NCI-H2227 (cell line): ENCODE measurements at regions not wholly inside any gene's neighbourhood (a gene's known extent, or its start where the extent isn't known, plus 50 kb on each side); places are given as distances from the start of the nearest gene placed in this dataset.
"Not testable (repeated sequence)": the region's sequence is repeated elsewhere in the genome, so short reads cannot be mapped to it uniquely, and the experiment has no call there.

Source experiments
- DNase-seq: peaks from one replicate; lab custom pipeline; 2025; ENCODE audit not compliant: unreplicated experiment; lab: John Stamatoyannopoulos, UW

DNA sequence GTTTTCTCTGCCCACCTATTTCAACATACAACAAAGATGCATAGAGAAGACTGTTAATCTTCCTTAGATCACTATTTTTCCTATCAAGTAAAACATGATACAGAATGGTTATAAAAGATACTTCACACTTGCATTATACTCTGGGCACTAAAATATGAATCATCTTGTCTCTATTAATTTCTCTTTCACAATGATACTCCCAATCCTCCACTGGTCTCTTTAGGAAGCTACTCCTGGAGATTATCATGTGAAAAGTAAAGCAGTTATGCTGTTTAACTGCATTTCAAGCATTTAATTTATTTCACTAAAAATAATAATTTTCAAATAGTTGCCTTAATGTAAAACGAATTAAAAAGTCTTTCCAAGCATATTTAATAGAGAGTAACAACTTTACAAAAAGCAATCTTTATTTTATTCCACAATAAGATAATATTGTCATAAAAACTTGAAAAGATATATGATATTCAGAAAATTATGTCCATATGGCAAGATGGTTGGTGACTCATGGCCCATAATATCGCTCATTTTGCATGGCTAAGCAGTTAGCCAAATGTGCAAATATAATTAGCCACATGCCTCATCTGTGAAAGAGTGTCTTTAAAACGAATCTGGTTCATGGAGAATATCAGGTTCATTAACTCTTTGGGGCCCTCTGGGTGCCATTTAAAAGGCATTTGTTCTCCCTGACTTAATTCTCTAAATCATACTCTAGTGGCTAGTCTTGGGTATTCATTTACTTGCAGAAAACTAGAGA, 1569.0 kb upstream of the B3GALT2 start:
- no peak for DNase-seq

DNA sequence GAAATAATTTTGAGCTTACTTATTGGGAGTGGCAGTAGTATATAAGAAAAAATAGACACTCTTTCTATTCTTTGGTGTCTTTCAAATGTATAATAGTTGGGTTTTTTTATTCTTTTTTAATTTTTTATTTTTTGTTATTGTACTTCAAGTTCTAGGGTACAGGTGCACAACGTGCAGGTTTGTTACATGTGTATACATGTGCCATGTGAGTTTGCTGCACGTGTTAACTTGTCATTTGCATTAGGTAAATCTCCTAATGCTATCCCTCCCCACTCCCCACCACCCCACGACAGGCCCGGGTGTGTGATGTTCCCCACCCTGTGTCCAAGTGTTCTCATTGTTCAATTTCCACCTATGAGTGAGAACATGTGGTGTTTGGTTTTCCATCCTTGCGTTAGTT, 1552.4 kb upstream of the B3GALT2 start:
- not testable (repeated sequence) for DNase-seq

DNA sequence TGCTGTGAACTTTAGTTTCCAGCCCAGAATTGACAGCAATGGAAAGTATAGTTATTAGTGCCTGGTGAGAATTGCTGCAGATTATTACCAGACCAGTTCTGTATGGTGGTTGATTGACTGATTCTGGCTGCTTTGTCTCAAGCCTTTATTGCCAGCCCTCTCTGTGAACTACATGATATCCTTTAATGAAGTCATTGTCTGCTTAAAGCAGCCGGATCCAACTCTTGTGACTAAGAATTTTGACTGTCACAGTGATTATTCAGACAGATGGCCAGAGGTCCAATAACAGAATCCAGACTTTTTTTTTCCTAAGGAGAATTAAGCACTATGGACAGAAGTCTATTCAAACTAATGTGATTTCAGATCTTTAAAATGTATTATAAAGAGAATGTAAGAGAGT, 1548.6 kb upstream of the B3GALT2 start:
- no peak for DNase-seq

DNA sequence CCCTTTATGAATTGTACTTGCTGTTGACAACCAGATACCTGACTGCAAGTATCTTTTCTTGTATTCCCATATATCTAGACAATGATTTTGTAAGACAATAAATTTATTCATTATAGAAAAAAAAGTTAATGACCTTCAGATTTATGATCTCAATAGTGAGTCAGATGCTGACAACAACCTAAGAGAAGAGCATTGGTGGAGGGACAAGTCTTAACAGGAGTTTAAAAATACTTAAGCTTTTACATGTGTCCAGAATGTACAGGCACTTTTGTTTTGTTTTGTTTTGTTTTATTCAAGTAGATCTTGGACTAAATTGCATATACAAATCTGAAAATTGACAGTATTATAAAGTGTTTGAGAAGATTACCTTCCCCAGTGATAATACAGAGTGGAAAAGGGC, 1544.6 kb upstream of the B3GALT2 start:
- DNase-seq = no peak

DNA sequence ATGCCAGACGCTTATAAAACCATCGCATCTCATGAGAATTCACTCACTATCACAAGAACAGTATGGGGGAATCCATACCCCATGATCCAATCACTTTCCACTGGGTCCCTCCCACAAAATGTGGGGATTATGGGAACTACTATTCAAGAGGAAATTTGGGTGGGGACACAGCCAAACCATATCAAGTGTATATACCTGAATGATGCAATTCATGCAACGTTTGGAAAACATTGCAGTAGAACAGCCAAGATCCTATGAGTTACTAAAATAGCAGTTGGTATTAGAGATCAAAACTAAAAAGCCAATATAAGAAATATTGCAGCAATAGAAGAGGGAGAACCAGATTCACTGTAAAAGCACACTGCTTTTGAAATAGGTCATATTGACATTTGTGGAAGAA, 1543.9 kb upstream of the B3GALT2 start:
- DNase-seq = no peak

DNA sequence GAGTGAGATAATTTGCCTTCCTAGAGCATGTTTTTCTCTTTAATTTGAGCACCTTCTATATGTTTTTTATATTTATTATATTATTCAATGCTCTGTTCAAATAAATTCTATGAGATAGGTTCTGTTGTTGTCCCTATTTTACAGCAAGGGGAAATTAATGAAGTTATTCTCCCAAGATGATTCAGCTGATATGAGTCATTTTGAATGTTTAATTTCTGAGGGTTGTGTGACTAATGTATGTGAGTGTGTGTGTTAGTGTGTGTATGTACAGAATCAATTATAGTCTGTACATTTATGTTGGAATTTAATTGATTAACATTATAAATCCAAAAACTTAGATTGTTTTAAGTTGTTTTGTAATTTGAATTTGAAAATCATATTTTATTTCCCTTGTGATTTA, 1536.7 kb upstream of the B3GALT2 start:
- DNase-seq = no peak

DNA sequence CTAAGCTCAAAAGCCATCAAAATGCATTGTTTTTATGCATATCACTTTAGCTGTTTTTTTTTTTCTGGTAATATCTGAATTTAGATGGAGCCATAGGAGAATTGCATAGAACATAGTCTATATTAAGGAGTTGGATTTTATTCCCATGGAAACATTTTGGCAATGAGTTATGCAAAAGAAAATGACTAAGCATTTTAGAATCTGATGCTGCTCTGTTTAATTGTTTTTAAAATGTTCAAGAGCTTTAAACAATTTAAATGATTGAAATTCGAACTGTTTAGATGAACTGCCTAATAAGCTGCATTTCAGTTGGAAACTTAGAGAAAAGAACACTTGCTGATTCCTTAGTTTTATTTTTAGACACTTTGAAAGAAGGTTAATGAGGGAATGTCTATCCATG, 1531.5 kb upstream of the B3GALT2 start:
- DNase-seq = no peak

DNA sequence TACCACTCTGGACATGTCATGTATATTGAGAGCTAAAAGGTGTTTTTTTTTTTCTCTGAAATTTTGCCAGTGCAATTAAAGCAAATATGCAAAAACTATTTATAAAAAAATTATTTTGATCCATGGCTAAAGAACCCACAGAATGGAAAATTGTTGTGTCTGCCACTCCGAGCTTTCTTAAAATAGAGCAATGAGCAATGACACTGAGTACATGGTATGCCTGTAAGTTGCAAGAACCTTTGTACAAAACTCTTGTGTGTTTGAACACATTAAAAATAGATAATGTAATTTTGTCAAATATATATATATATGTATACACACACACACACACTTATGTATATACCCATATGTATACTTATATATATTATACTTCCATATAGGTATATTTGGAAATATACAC, 1530.9 kb upstream of the B3GALT2 start:
- DNase-seq = no peak

DNA sequence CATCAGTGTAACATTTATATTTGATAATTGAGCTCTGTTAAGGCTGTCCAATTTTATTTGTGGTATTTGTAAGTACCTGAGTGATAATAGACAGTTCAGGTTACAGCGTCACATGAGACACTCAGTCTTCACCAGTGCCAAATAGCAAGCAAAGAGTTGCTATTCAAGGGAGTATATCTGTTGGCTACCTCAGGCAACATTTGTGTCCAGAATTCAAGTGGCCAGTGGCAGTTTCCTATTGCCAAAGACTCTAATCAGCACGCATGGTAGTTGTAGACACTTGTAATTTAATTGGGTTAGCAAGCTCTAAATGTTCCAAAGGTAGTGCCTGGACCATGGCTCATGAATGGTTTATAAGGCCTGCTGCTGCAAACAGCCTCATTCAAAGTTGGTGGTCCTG, 1524.3 kb upstream of the B3GALT2 start:
- DNase-seq = no peak

DNA sequence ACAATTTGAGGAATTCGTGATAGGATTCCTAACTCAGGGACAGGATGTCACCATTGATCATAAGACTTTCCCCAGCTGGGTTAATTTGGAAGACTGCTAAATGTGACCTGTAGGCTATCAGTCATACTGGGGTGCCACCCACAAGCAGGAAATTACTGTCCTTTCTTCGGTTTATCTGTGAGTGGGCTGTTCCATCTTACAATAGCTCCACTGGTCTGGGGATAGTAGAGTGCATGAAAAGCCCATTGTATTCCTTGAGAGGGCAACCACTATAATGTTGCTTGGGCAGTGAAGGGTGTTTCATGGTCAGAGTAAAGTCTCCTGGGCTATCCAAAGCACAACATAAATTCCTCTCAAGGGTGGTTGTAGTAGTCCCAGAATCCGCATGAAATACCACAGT, 1523.0 kb upstream of the B3GALT2 start:
- no peak for DNase-seq

DNA sequence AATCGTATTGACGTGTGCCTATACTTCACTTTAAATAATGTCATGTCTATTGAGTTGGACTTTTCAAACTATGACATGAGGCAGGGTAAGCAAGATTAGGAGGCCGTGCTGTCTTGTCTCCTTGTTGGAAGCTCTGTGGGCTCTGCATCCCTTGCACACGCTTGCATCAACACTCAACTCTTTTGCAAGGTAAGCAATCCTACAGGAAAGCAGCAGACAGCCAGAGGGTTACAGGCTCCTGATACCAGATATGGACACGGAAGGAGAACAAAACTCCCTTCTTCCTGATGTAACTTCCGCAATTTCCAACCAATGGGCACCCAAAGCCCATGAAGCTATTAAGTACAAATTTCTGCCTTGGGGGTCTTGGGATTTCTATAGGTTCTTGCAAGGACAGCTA, 1520.7 kb upstream of the B3GALT2 start:
- no peak for DNase-seq

DNA sequence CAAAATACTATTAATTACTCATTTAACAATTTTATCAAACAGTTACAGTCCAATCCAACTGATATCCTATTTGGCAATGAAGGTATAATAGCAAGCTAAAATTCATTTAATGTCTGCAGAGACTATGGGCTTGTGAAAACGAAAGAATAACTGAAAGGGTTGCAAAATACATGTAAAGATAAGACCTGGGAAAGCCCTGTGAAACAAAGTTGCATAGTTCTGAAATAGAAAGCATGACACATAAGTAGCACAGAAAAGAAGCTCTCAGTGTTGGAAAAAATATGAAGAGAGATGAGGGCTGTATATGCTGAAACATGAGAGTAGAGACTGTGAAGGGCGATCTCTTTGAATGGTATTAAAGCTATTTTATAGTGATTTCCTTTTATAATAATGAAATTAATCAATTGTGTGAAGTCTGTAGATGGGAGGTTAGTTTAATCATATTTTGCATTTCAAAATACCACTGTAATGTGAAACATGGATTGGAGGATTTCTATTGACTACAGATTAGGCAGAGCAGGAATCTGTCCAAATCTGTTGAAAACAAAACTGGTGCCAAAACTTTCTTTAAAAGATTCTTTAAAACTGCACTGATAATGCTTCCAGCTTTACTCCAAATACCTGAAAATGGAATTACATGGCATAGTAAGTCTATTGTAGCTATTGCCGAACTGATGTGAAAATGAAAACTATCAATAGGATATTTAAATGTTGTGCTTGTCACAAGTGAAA, 1518.9 kb upstream of the B3GALT2 start:
- no peak for DNase-seq

DNA sequence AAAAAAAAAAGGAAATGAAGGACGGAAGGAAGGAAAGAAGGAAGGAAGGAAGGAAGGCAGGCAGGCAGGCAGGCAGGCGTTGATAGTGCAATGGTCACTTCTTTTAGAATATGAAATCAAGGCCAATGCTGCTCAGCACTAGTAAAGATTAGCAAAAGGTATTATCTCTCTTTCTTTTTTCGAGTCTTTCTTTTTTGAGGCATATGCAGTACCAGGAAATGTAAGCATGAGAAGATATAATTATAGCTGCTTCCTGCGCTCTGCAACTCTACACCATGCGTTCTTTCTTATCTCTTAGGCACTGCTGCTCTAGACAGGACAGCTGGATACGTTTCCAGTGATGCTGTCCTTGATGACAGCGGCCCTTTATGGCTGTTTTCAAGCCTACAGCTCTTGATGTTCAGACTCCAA, 1512.5 kb upstream of the B3GALT2 start:
- no peak for DNase-seq

DNA sequence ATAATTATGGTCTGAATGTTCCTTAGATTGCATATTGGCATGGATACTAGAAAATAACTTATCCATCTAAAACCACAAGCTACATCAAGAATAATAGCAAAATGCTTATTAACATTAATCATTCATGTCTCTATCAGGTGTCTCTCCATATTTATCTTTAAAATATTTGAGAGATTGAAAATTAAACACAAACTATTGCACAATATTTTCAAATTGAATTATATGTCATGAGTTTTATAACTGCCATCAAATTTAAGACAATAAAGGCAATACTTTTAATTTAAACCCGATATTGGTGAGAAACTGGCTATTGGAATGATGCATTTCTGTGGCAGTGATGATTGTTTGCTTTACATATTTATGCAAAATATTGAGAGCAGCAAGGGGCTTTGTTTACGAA, 1506.8 kb upstream of the B3GALT2 start:
- DNase-seq = no peak

DNA sequence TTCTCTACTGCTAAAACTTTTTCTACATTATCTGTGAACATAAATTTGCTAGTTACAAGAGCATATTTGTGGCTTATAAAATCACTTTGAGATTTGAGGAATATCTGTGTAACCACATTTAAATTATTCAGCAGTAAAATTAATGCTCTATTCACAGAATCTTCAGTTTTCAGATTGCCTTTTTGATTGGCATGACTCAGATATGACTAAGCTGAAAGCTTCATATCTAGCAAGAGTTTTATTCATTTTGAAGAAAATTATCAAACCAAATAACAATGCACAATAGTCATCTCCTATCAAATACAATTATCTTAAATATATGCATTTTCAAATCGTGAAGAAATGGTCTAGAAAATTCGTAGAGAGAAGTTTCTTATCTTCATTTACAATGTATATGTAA, 1498.2 kb upstream of the B3GALT2 start:
- DNase-seq = no peak

DNA sequence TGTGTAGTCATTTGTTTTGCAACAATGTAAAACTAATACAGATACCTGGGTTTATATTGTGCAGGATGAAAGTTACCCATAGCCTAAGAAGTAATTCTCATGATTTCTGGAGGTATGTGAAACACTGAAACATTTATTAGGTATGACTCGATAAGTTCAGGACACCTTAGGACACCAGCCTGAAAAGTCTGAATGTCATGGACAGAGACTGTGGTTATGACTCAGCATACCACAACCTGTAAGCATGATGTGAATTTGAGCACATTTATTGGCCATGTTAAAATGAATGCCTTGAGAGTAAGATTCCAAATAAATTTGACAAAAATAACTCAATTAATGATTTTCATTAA, 1471.7 kb upstream of the B3GALT2 start:
- no peak for DNase-seq

DNA sequence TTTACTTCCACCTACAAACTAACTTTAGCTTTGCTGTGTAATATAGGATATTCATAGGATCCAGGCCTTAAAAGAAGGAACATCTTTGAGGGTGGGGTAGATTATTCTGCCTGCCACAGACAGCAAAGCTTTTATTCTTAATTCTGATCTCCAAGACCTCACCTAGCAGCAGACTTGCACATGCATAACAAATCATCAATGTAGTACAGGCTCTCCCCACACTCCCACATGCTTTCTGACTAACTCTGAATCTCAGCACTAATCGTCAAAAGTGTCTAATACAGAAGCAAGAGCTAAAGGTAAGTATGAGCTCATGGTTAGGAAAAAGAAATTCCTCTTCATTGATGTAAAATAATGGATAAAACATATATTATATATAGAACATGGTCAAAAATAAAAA, 1468.5 kb upstream of the B3GALT2 start:
- no peak for DNase-seq

DNA sequence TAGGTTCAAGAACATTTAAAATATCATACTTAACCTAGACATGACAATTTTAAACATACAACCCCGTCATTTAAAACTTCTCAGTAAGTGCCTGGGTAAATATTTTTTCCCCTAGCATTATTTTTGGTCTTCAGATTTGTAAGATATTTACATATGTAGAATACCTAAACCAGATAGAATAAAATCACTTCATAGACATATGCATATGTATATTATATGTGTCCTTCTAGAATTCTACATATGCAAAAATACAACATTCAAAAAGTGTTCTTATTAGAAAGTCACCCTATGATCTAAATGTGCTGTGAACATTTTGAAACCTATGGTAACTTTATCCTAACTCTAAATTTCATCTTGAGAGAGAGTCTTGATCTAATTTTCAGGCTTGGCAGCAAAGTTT, 1467.0 kb upstream of the B3GALT2 start:
- no peak for DNase-seq

DNA sequence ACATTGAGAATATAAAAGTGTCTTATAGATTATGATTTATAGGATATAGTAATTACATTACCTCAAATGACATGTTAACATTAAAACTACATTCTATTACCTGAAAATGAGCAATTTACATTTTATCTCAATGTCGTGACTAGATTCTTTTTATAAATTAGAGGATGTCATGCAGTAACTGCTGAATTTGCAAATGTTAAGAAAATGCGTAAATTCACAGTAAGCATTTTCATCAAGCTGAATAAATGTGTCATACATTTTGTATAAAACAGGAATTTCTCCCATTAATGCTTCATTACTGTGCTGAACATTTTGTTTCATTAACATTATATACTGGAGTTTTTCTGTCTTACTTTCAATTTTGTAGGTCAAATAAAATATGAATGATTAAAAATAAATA, 1460.7 kb upstream of the B3GALT2 start:
- no peak for DNase-seq

DNA sequence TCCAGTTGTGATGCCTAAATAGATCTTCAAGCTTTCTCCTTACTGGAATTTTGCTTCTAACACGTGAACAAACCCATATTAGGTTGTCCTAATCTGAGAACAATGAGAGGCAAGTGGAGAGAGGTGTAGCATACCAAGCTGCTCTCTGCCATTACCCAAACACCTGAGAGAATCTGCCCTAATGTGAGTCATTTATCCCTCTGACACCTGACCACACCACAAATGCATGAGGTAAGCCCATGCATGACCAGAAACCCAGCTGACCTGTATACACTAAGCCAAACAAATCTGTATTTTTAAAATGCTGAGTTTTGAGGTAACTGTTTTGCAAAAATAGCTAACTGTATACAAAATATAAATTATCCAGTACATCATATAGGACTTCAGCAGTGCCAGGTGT, 1458.1 kb upstream of the B3GALT2 start:
- no peak for DNase-seq

DNA sequence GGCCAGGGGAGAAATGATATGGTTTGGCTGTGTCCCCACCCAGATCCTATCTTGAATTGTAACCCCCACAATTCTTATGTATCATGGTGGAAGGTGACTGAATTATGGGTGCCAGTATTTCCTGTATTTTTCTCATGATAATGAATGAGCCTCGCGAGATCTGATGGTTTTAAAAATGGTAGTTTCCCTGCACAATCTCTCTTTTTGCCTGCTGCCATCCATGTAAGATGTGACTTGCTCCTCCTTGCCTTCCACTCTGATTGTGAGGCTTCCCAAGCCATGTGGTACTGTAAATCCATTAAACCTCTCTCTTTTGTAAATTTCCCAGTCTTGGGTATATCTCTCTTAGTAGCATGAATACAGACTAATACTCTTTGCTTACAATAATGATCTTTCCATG, 1453.9 kb upstream of the B3GALT2 start:
- no peak for DNase-seq

DNA sequence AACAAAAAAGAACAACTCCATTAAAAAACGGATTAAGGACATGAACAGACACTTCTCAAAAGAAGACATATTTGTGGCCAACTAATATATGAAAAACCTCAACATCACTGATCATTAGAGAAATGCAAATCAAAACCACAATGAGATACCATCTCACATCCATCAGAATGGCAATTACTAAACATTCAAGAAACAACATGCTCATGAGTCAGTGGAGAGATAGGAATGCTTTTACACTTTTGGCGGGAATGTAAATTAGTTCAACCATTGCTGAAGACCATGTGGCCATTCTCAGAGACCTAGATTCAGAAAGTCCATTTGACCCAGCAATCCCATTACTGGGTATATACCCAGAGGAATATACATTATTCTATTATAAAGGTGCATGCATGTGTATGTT, 1442.6 kb upstream of the B3GALT2 start:
- DNase-seq = no peak

DNA sequence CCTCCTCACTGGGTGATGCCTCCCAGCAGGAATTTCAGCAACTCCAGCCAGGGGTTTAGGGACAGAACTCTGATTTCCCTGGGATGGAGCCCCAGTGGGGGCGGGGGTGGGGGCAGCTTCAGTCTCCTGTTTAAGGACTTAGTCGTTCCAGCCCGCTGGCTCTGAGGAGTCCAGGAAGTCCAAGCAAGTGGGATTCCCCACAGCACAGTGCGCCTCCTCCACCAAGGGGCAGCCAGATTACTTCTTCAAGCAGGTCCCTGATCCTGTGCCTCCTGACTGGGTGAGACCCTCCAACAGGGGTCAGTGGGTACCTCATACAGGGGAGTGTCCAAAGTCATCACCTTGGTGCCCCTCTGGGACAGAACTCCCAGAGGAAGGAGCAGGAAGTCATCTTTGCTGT, 1438.4 kb upstream of the B3GALT2 start:
- DNase-seq = no peak
